ENCODE measurements at regions not wholly inside any gene's neighbourhood (a gene's known extent, or its start where the extent isn't known, plus 50 kb on each side); places are given as distances from the start of the nearest gene placed in this dataset.
"Not testable (repeated sequence)": the region's sequence is repeated elsewhere in the genome, so short reads cannot be mapped to it uniquely, and the experiment has no call there.

GRCh38 chr10:35933491-35933890 lies 291.4 kb upstream of the FZD8 start:
- DNase-seq (ENCODE audit: low read depth): no peak

- not testable (repeated sequence) for DNase-seq (ENCODE audit: low read depth)
Measured at GRCh38 chr10:35929962-35930361, 287.9 kb upstream of the FZD8 start.

- no peak for DNase-seq (ENCODE audit: low read depth)
Measured at GRCh38 chr10:35928748-35929147, 286.7 kb upstream of the FZD8 start.

GRCh38 chr10:35927990-35928488 lies 285.9 kb upstream of the FZD8 start:
- no peak for DNase-seq (ENCODE audit: low read depth)

GRCh38 chr10:35927341-35927740 lies 285.2 kb upstream of the FZD8 start:
- no peak for DNase-seq (ENCODE audit: low read depth)

GRCh38 chr10:35926846-35927245 lies 284.8 kb upstream of the FZD8 start:
- DNase-seq (ENCODE audit: low read depth): no peak

GRCh38 chr10:35925493-35925892 lies 283.4 kb upstream of the FZD8 start:
- DNase-seq (ENCODE audit: low read depth): no peak

- DNase-seq (ENCODE audit: low read depth): no peak
Measured at GRCh38 chr10:35924759-35925158, 282.7 kb upstream of the FZD8 start.

GRCh38 chr10:35922876-35923600 lies 280.9 kb upstream of the FZD8 start:
- DNase-seq (ENCODE audit: low read depth): no peak

GRCh38 chr10:35921866-35922350 lies 279.8 kb upstream of the FZD8 start:
- no peak for DNase-seq (ENCODE audit: low read depth)

GRCh38 chr10:35916791-35917190 lies 274.7 kb upstream of the FZD8 start:
- DNase-seq (ENCODE audit: low read depth): peak; percentile 72

- peak; percentile 79 for DNase-seq (ENCODE audit: low read depth)
Measured at GRCh38 chr10:35913628-35914027, 271.5 kb upstream of the FZD8 start.

GRCh38 chr10:35912615-35913569 lies 270.8 kb upstream of the FZD8 start:
- DNase-seq (ENCODE audit: low read depth): peak; percentile 64

GRCh38 chr10:35911954-35912353 lies 269.9 kb upstream of the FZD8 start:
- no peak for DNase-seq (ENCODE audit: low read depth)

- no peak for DNase-seq (ENCODE audit: low read depth)
Measured at GRCh38 chr10:35911233-35911632, 269.1 kb upstream of the FZD8 start.

- peak; percentile 90 for DNase-seq (ENCODE audit: low read depth)
Measured at GRCh38 chr10:35910234-35910633, 268.1 kb upstream of the FZD8 start.

GRCh38 chr10:35909121-35909720 lies 267.1 kb upstream of the FZD8 start:
- no peak for DNase-seq (ENCODE audit: low read depth)

GRCh38 chr10:35908451-35908850 lies 266.4 kb upstream of the FZD8 start:
- DNase-seq (ENCODE audit: low read depth): peak; percentile 50

GRCh38 chr10:35907548-35907947 lies 265.5 kb upstream of the FZD8 start:
- DNase-seq (ENCODE audit: low read depth): no peak

GRCh38 chr10:35906155-35906554 lies 264.1 kb upstream of the FZD8 start:
- DNase-seq (ENCODE audit: low read depth): no peak

GRCh38 chr10:35903021-35903420 lies 260.9 kb upstream of the FZD8 start:
- no peak for DNase-seq (ENCODE audit: low read depth)

GRCh38 chr10:35898716-35899440 lies 256.8 kb upstream of the FZD8 start:
- DNase-seq (ENCODE audit: low read depth): no peak
